ENCODE measurements at regions not wholly inside any gene's neighbourhood (a gene's known extent, or its start where the extent isn't known, plus 50 kb on each side); places are given as distances from the start of the nearest gene placed in this dataset.

DNA sequence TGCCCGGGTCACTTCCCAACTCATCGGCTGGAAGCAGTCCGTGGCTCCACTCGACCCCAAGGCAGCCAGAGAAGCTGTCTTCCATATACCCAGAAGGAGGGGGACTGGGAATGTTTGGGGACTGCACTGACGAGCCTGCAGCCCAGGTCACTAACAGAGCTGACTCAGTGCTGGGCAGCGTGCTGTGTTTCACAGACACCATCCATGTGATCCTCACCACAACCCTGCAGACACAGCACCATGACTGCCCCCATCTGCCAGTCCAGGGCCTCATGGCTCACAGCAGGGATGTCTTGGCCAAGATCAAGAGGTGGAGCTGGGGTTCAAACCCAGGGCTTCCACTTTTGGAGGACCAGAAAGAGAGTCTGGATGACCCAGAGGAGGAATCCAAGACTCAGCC, 67.9 kb downstream of the KLHDC7A start:
- TF ChIP-seq EP300 (IDR thresholded peaks at IDR 0.05) = no peak
- TF ChIP-seq POLR2AphosphoS5 (IDR thresholded peaks at IDR 0.05) = no peak
- no peak for TF ChIP-seq POLR2A (IDR thresholded peaks at IDR 0.05)
- TF ChIP-seq, protein P1, sequence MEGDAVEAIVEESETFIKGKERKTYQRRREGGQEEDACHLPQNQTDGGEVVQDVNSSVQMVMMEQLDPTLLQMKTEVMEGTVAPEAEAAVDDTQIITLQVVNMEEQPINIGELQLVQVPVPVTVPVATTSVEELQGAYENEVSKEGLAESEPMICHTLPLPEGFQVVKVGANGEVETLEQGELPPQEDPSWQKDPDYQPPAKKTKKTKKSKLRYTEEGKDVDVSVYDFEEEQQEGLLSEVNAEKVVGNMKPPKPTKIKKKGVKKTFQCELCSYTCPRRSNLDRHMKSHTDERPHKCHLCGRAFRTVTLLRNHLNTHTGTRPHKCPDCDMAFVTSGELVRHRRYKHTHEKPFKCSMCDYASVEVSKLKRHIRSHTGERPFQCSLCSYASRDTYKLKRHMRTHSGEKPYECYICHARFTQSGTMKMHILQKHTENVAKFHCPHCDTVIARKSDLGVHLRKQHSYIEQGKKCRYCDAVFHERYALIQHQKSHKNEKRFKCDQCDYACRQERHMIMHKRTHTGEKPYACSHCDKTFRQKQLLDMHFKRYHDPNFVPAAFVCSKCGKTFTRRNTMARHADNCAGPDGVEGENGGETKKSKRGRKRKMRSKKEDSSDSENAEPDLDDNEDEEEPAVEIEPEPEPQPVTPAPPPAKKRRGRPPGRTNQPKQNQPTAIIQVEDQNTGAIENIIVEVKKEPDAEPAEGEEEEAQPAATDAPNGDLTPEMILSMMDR (IDR thresholded peaks at IDR 0.05) = no peak
- H3K9me3 ChIP-seq = no peaks in the 10 kb centered on the region
- H3K27ac ChIP-seq = no peak overlapping the region
- H3K27me3 ChIP-seq = peaks cover 76% of the 10 kb centered on the region
- H3K4me1 ChIP-seq = peaks cover 2% of the 10 kb centered on the region
- H3K4me3 ChIP-seq = no peak overlapping the region
- no peaks in the 10 kb centered on the region for H3K36me3 ChIP-seq
- WGBS = 67% methylated on average over 6 of the region's 6 CpGs
- no peak for DNase-seq (ENCODE audit: low spot score in 2 of 2)

DNA sequence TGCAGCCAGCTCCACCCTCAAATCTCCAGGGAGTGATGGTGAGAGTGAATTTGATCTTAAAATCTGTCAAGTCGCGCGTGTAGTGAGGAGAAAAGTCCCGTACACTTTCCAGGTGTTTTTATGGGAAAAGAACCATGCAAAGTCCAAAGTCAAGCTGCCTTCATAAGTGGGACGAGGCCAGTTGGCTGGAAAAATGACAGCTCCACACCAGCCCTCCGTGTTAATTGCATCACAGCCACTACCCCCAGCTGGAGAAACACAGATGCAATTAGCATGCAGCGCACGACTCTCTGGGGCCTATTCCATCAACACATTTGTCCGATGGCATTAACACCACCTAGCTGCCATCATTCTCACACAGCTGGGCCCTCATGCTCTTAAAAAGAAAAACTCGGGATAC, 68.4 kb downstream of the KLHDC7A start:
- Histone ChIP-seq H3K27me3 (peaks cover 76% of the 10 kb centered on the region), H3K27ac (no peak overlapping the region), H3K36me3 (no peaks in the 10 kb centered on the region), H3K4me3 (no peak overlapping the region), H3K9me3 (no peaks in the 10 kb centered on the region), H3K4me1 (peaks cover 2% of the 10 kb centered on the region)
- DNase-seq (ENCODE audit: low spot score in 2 of 2) = no peak
- 68% methylated on average over 9 of the region's 10 CpGs for WGBS
- TF ChIP-seq POLR2AphosphoS5 (IDR thresholded peaks at IDR 0.05) (no peak), EP300 (IDR thresholded peaks at IDR 0.05) (no peak), POLR2A (IDR thresholded peaks at IDR 0.05) (no peak)
- TF ChIP-seq, protein P1 (IDR thresholded peaks at IDR 0.05) = no peak

GRCh38 chr1:18549906-18550305, 69.2 kb downstream of the KLHDC7A start:
- no peak overlapping the region for H3K27ac ChIP-seq
- no peak overlapping the region for H3K4me3 ChIP-seq
- H3K36me3 ChIP-seq = no peaks in the 10 kb centered on the region
- H3K4me1 ChIP-seq = peaks cover 2% of the 10 kb centered on the region
- TF ChIP-seq, protein P1 (IDR thresholded peaks at IDR 0.05) = no peak
- TF ChIP-seq POLR2A (IDR thresholded peaks at IDR 0.05) = no peak
- no peak for TF ChIP-seq EP300 (IDR thresholded peaks at IDR 0.05)
- TF ChIP-seq POLR2AphosphoS5 (IDR thresholded peaks at IDR 0.05) = no peak
- 87% methylated on average over 4 of the region's 4 CpGs for WGBS
- H3K9me3 ChIP-seq = no peaks in the 10 kb centered on the region
- H3K27me3 ChIP-seq = peaks cover 73% of the 10 kb centered on the region
- no peak for DNase-seq (ENCODE audit: low spot score in 2 of 2)

- Histone ChIP-seq H3K4me3 (no peak overlapping the region), H3K9me3 (no peaks in the 10 kb centered on the region), H3K27me3 (peaks cover 79% of the 10 kb centered on the region), H3K36me3 (no peaks in the 10 kb centered on the region), H3K27ac (no peak overlapping the region), H3K4me1 (peaks cover 7% of the 10 kb centered on the region)
- WGBS = 70% methylated on average over 9 of the region's 9 CpGs
- TF ChIP-seq, protein P1 (IDR thresholded peaks at IDR 0.05) = no peak
- no peak for TF ChIP-seq POLR2A (IDR thresholded peaks at IDR 0.05)
- no peak for TF ChIP-seq POLR2AphosphoS5 (IDR thresholded peaks at IDR 0.05)
- no peak for TF ChIP-seq EP300 (IDR thresholded peaks at IDR 0.05)
- no peak for DNase-seq (ENCODE audit: low spot score in 2 of 2)
Observed at GRCh38 chr1:18552631-18553030, 71.9 kb downstream of the KLHDC7A start.

DNA sequence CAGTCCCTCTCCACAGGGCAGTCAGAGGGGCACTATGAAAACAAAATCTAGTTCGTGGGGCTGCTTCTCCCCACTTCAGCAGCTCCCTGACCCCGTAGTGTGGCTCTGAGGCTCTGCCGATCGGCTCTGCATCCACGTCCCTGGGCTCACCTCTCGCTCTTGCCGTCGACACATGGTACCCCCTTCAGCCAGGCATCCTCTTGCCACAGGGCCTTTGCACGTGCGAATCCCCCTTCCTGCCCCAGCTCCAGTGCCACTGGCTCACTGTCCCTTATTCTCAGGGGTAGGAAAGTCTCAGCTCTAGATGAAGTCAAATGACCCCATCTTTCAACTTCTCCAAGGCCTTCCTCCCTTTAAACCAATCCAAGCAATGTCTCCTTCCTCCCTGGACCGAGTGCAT, 72.7 kb downstream of the KLHDC7A start:
- no peak overlapping the region for H3K27ac ChIP-seq
- H3K4me3 ChIP-seq = no peak overlapping the region
- TF ChIP-seq EP300 (IDR thresholded peaks at IDR 0.05) (no peak), POLR2A (IDR thresholded peaks at IDR 0.05) (no peak), POLR2AphosphoS5 (IDR thresholded peaks at IDR 0.05) (no peak)
- TF ChIP-seq, protein P1 (IDR thresholded peaks at IDR 0.05) = no peak
- no peaks in the 10 kb centered on the region for H3K36me3 ChIP-seq
- H3K4me1 ChIP-seq = peaks cover 15% of the 10 kb centered on the region
- H3K9me3 ChIP-seq = no peaks in the 10 kb centered on the region
- H3K27me3 ChIP-seq = peaks cover 79% of the 10 kb centered on the region
- DNase-seq (ENCODE audit: low spot score in 2 of 2) = no peak
- WGBS = 96% methylated on average over 11 of the region's 11 CpGs

Data from suprapubic skin (tissue), 4 donors.